GM13976 (cell line): ENCODE measurements at regions not wholly inside any gene's neighbourhood (a gene's known extent, or its start where the extent isn't known, plus 50 kb on each side); places are given as distances from the start of the nearest gene placed in this dataset.

ENCODE experiments used
- DNase-seq: peaks from one replicate; pipeline ENCODE4 v3.0.0; 2012; ENCODE audit warnings: low spot score
- CTCF ChIP-seq: IDR thresholded peaks from 2 replicates; pipeline ENCODE4 v1.5.1; 2012; ENCODE audit warnings: borderline replicate concordance, mild to moderate bottlenecking; ENCODE audit not compliant: insufficient read depth; ENCODE audit errors: extremely low read depth, missing control alignments, control extremely low read depth
- in situ Hi-C: fragments of 300-500 bp; cut with MboI; formaldehyde crosslinking; loops from one replicate; pipeline ENCODE4 v1.12.0; 2022; ENCODE audit warnings: low sequenced_read_pairs, mixed read lengths, inconsistent platforms; ENCODE audit not compliant: unreplicated experiment

DNA sequence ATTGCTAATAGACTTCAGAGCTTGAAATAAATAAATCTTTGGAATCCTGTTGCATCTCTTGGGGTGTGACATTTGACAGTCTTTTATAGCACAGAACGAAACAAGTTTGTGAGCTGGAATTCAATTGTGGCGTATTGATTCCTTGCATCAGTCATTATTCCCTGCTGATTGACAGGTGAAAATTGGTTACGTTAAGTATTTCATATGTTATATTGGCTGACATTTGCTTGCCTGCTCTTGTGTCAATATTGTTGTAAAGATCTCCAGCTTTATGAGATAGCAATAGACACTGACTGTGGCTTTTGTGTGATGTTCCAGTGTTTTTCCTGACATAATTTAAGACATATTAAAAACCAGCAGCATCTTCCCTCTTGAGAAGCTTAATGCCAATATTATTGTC, 644.4 kb upstream of the FAM241A start:
- TF ChIP-seq CTCF = no peak
- no peak for DNase-seq

DNA sequence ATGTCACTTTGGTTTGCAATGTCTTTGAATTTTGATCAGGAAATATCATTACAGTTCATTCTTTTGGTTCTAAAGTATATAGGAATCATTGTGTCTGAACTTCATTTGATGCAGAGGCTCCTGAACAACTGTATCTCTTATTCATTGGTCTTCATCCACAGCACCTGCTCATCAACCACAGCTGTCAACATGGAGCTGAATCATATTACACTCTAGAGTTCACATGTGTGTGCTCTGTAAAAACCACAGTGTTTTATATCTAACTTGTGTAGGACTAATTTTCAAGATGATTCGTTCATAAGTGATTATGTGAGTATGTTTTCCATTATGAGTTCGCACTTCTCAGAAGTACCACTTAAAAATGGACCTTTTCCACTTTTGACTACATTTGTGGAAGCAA, 643.3 kb upstream of the FAM241A start:
- DNase-seq = no peak
- in situ Hi-C loops = no loop called here
- TF ChIP-seq CTCF = no peak

More for the DNA sequence above, 644.4 kb upstream of the FAM241A start:
- in situ Hi-C loops = no loop called here

DNA sequence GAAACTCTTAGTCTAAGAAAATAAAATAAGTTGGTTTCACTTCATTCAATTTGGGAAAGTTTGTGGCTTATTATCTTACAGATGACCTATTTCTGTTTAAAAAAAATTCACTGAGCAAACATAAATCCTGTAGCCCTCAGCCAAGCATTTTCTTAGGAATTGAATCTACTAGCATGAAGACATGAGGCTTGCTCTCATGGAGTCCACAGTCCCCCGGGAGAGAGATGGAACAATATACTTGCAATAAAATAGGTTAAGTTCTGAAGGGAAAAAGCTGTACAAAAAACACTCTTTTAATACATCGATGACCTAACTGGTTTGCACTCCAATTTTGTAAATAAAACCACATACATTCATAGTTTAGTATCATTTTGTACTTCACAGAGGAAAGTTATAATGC, 642.6 kb upstream of the FAM241A start:
- TF ChIP-seq CTCF = no peak
- DNase-seq = no peak
- in situ Hi-C loops = no loop called here

DNA sequence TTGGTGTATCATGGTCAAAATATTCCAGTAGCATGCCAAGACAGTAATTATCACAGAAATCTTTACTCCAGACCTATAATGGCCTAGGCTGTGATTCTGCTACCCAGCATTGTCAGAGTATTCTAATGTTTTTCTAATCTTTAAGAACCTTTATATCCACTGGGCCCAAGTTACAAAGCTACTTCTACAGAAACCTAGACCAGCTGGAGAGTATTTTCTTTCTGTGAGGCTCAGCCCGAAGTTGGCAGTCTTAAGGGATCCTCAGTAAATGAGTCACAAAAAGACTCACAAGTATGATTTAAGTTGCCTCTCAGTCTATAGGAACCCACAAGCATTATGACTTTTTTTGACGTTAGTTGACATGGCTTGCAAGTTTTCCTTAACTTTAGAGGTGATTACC, 638.5 kb upstream of the FAM241A start:
- in situ Hi-C loops = no loop called here
- no peak for DNase-seq
- no peak for TF ChIP-seq CTCF

- no peak for DNase-seq
- TF ChIP-seq CTCF = no peak
- in situ Hi-C loops = no loop called here
These were observed 634.7 kb upstream of the FAM241A start for GRCh38 chr4:111510535-111510934.

- TF ChIP-seq CTCF = no peak
- DNase-seq = no peak
- in situ Hi-C loops = no loop called here
These were observed 633.0 kb upstream of the FAM241A start for GRCh38 chr4:111512081-111512783.
